ENCODE measurements at regions not wholly inside any gene's neighbourhood (a gene's known extent, or its start where the extent isn't known, plus 50 kb on each side); places are given as distances from the start of the nearest gene placed in this dataset.

GRCh38 chr17:71453876-71454422, 666.9 kb upstream of the SOX9 start:
- DNase-seq (ENCODE audit: low read depth) = no peak
- H3K4me3 ChIP-seq (ENCODE audit: low read depth, low read length) = no peak overlapping the region
- no peak for TF ChIP-seq CTCF (IDR thresholded peaks at IDR 0.05; ENCODE audit: insufficient read depth, low read depth, low read length)

- DNase-seq (ENCODE audit: low read depth) = no peak
- TF ChIP-seq CTCF (IDR thresholded peaks at IDR 0.05; ENCODE audit: insufficient read depth, low read depth, low read length) = no peak
- no peak overlapping the region for H3K4me3 ChIP-seq (ENCODE audit: low read depth, low read length)
Observed at GRCh38 chr17:71455219-71455618, 665.6 kb upstream of the SOX9 start.

GRCh38 chr17:71458322-71458721, 662.5 kb upstream of the SOX9 start:
- no peak for DNase-seq (ENCODE audit: low read depth)
- no peak for TF ChIP-seq CTCF (IDR thresholded peaks at IDR 0.05; ENCODE audit: insufficient read depth, low read depth, low read length)
- H3K4me3 ChIP-seq (ENCODE audit: low read depth, low read length) = no peak overlapping the region

DNA sequence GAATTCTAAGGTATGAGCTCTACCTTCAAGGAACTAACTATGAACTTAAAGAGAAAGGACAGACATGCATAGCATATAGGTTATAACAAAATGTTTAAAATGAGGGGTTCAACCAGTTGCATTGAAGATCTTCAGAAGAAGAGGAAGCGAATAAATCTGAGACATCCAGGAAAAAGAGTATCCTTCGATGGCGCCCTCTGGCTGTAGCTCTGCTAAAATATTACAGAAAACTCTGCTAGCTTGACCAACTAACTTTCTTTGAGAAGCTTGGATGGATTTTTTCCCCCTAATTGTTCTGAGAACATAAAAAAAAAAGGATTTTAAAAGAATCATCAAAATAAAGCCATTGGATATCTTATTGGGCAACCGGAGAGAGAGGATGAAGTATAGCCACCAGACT, 659.9 kb upstream of the SOX9 start:
- DNase-seq (ENCODE audit: low read depth) = peak; percentile 44
- peak; percentile 52 for TF ChIP-seq CTCF (IDR thresholded peaks at IDR 0.05; ENCODE audit: insufficient read depth, low read depth, low read length)
- no peak overlapping the region for H3K4me3 ChIP-seq (ENCODE audit: low read depth, low read length)

- TF ChIP-seq CTCF (IDR thresholded peaks at IDR 0.05; ENCODE audit: insufficient read depth, low read depth, low read length) = no peak
- DNase-seq (ENCODE audit: low read depth) = no peak
- no peak overlapping the region for H3K4me3 ChIP-seq (ENCODE audit: low read depth, low read length)
Observed at GRCh38 chr17:71461498-71462169, 659.2 kb upstream of the SOX9 start.

GRCh38 chr17:71464241-71464640, 656.6 kb upstream of the SOX9 start:
- no peak for TF ChIP-seq CTCF (IDR thresholded peaks at IDR 0.05; ENCODE audit: insufficient read depth, low read depth, low read length)
- no peak overlapping the region for H3K4me3 ChIP-seq (ENCODE audit: low read depth, low read length)
- DNase-seq (ENCODE audit: low read depth) = no peak

DNA sequence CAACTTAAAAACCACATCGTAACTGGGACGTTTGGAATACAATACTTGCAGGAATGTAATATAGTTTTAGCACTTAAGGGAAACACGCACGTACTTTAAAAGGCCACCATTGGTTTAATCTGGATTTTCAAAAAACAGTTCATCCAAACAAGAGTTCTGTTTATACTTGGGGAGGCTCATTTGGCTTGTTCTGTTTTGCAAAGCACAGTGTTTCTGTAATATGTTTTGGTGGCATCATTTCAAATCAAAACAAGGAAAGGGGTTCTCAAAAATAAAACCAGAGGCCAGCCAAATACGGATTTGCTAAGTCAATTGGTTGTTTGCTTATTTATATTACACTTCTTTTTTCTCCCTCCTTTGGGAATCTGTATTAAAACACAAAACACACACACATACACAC, 656.1 kb upstream of the SOX9 start:
- H3K4me3 ChIP-seq (ENCODE audit: low read depth, low read length) = no peak overlapping the region
- TF ChIP-seq CTCF (IDR thresholded peaks at IDR 0.05; ENCODE audit: insufficient read depth, low read depth, low read length) = no peak
- DNase-seq (ENCODE audit: low read depth) = no peak

Measured in fibroblast of villous mesenchyme (primary cell).